PC-3 (cell line): ENCODE measurements at regions not wholly inside any gene's neighbourhood (a gene's known extent, or its start where the extent isn't known, plus 50 kb on each side); places are given as distances from the start of the nearest gene placed in this dataset. TPM values are rescaled to one million over a fixed set of nuclear protein-coding genes. Genes with fewer than 3 reads are reported as not detected.
"Not testable (repeated sequence)": the region's sequence is repeated elsewhere in the genome, so short reads cannot be mapped to it uniquely, and the experiment has no call there.

Source experiments
- ATAC-seq: fragments of 200-7000 bp; cut with Tn5 transposase; 2 replicates; pipeline ENCODE4 v1.9.1; 2020; ENCODE audit warnings: mild to moderate bottlenecking, moderate library complexity
- BruUV-seq: library from RNA; stranded (reverse); fragments of 400-500 nt; replicated peaks from 2 replicates; lab custom pipeline; 2021; lab: Mats Ljungman, UMichigan
- CTCF ChIA-PET: fragments of 300-600 bp; sonication (Branson Sonifier 250); formaldehyde crosslinking; loops from one replicate; lab custom pipeline; 2022; ENCODE audit warnings: antibody characterized with exemption; lab: Charles Lee
- POLR2A ChIA-PET: fragments of 300-600 bp; sonication (Branson Sonifier 250); formaldehyde crosslinking; loops from one replicate; lab custom pipeline; 2022; ENCODE audit warnings: antibody characterized with exemption; ENCODE audit not compliant: unreplicated experiment; lab: Charles Lee
- DNase-seq: peaks from one replicate; pipeline ENCODE4 v3.0.0-alpha.2; 2015
- H2AFZ ChIP-seq: fragments of 300-600 bp; sonication (generic); 2 replicates; pipeline ENCODE4 v1.6.0; 2016; ENCODE audit warnings: antibody characterized with exemption, low read length
- H3F3A ChIP-seq: fragments of 300-600 bp; sonication (generic); one replicate; pipeline ENCODE4 v1.6.0; 2017; ENCODE audit warnings: antibody characterized with exemption, low read length, control low read depth, mild to moderate bottlenecking; ENCODE audit not compliant: unreplicated experiment
- H3K27ac ChIP-seq: fragments of 300-600 bp; sonication (generic); 2 replicates; pipeline ENCODE4 v1.5.1; 2016; ENCODE audit warnings: mild to moderate bottlenecking, low read length
- H3K27me3 ChIP-seq: fragments of 300-600 bp; sonication (generic); 2 replicates; pipeline ENCODE4 v1.6.1; 2016; ENCODE audit warnings: low read length, mixed read lengths
- H3K36me3 ChIP-seq: fragments of 300-600 bp; sonication (generic); 2 replicates; pipeline ENCODE4 v1.6.1; 2016; ENCODE audit warnings: low read depth, mixed run types, low read length, mixed read lengths
- H3K4me1 ChIP-seq: fragments of 300-600 bp; sonication (generic); 2 replicates; pipeline ENCODE4 v1.5.1; 2016; ENCODE audit warnings: low read length; ENCODE audit not compliant: insufficient read depth
- H3K4me2 ChIP-seq: fragments of 300-600 bp; sonication (generic); 2 replicates; pipeline ENCODE4 v1.6.0; 2016; ENCODE audit warnings: low read length
- H3K4me3 ChIP-seq: fragments of 300-600 bp; sonication (generic); 2 replicates; pipeline ENCODE4 v1.5.1; 2016; ENCODE audit warnings: mild to moderate bottlenecking, low read length, mixed read lengths
- H3K79me2 ChIP-seq: fragments of 300-600 bp; sonication (generic); 2 replicates; pipeline ENCODE4 v1.6.1; 2017; ENCODE audit warnings: low read length, mixed read lengths
- H3K9ac ChIP-seq: fragments of 300-600 bp; sonication (generic); 2 replicates; pipeline ENCODE4 v1.6.0; 2016; ENCODE audit warnings: mild to moderate bottlenecking, low read length
- H3K9me2 ChIP-seq: fragments of 300-600 bp; sonication (generic); replicated peaks from 2 replicates; pipeline ENCODE4 v1.6.1; 2016; ENCODE audit warnings: mixed run types, low read length, mixed read lengths
- H3K9me3 ChIP-seq: fragments of 300-600 bp; sonication (generic); 2 replicates; pipeline ENCODE4 v1.6.1; 2016; ENCODE audit warnings: low read length, mixed read lengths
- H4K20me1 ChIP-seq: fragments of 300-600 bp; sonication (generic); 2 replicates; pipeline ENCODE4 v1.6.1; 2016; ENCODE audit warnings: low read length, mixed read lengths
- EZH2 ChIP-seq: fragments of 300-600 bp; sonication (generic); IDR thresholded peaks from one replicate; pipeline ENCODE4 v1.6.1; 2017; ENCODE audit warnings: antibody characterized with exemption, mild to moderate bottlenecking, low read length; ENCODE audit not compliant: unreplicated experiment
- EZH2phosphoT487 ChIP-seq: fragments of 300-600 bp; sonication (generic); IDR thresholded peaks from 2 replicates; pipeline ENCODE4 v1.6.1; 2018; ENCODE audit warnings: mild to moderate bottlenecking, antibody characterized with exemption, low read length, borderline replicate concordance
- intact Hi-C: fragments of 100-400 bp; cut with micrococcal nuclease; formaldehyde crosslinking; loops from 2 replicates; pipeline ENCODE4 v1.9.0; 2023
- microRNA-seq: library from miRNA; unstranded; fragments of <30 nt; microRNA quantifications from one replicate; pipeline ENCODE4 v1.1.0, GENCODE V29; 2020; ENCODE audit not compliant: unreplicated experiment
- TF ChIP-seq, protein P1 (sequence below): fragments of 300-600 bp; sonication (generic); conservative IDR thresholded peaks from 2 replicates; pipeline ENCODE4 v1.5.1; 2017; ENCODE audit warnings: antibody characterized with exemption, low read depth, mild to moderate bottlenecking, low read length

GRCh38 chr18:28248653-28249052 is 71.7 kb upstream of the CDH2 start:
- ATAC-seq = no peak
- no TSS peak for BruUV-seq
- intact Hi-C loops = no loop called here

DNA sequence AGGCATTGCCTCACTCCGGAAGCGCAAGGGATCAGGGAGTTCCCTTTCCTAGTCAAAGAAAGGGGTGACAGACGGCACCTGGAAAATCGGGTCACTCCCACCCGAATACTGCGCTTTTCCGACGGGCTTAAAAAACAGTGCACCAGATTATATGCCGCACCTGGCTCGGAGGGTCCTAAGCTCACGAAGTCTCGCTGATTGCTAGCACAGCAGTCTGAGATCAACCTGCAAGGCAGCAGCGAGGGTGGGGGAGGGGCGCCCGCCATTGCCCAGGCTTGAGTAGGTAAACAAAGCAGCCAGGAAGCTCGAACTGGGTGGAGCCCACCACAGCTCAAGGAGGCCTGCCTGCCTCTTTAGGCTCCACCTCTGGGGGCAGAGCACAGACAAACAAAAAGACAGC is 63.7 kb upstream of the CDH2 start:
- H3K4me1 ChIP-seq, H3K27ac ChIP-seq, H3K27me3 ChIP-seq, ATAC-seq, H3K9ac ChIP-seq, H3K4me3 ChIP-seq, POLR2A ChIA-PET, H2AFZ ChIP-seq, H3K4me2 ChIP-seq, H3K9me2 ChIP-seq, H4K20me1 ChIP-seq, CTCF ChIA-PET, H3F3A ChIP-seq, intact Hi-C loops, H3K36me3 ChIP-seq, H3K9me3 ChIP-seq, BruUV-seq, H3K79me2 ChIP-seq, DNase-seq: not testable (repeated sequence)

More at GRCh38 chr18:28248653-28249052, 71.7 kb upstream of the CDH2 start:
- Histone ChIP-seq H3K4me3 (no peak overlapping the region), H3K27me3 (no peaks in the 10 kb centered on the region), H2AFZ (no peak overlapping the region), H3K79me2 (no peaks in the 10 kb centered on the region), H3K4me1 (no peaks in the 10 kb centered on the region), H3K9me2 (no peaks in the 10 kb centered on the region), H3K9ac (no peak overlapping the region), H4K20me1 (no peaks in the 10 kb centered on the region), H3K9me3 (no peaks in the 10 kb centered on the region), H3K36me3 (no peaks in the 10 kb centered on the region), H3K27ac (no peak overlapping the region), H3K4me2 (no peak overlapping the region), H3F3A (no peaks in the 10 kb centered on the region)
- ChIA-PET CTCF (no interaction called here), POLR2A (no interaction called here)
- no peak for TF ChIP-seq EZH2
- DNase-seq = no peak

DNA sequence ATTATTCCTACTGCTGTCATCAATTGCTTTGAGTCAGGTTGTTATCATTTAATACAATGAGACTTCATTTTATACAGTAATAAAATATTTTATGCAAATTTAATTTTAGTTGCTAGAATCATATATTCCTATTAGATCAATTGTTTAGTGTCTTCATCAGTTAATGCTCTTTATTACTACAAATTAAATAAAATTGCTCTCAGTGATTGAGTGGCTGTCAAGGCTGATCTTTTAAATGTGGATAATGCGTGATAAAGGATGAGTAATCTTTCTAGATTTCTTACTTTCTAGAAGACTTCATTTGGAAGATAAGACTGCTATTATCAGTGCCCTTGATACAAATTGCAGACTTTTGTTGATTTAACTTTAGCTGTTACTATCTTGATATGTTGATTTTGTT is 59.6 kb upstream of the CDH2 start:
- CTCF ChIA-PET = no interaction called here
- no peak for TF ChIP-seq EZH2
- TF ChIP-seq, protein P1, sequence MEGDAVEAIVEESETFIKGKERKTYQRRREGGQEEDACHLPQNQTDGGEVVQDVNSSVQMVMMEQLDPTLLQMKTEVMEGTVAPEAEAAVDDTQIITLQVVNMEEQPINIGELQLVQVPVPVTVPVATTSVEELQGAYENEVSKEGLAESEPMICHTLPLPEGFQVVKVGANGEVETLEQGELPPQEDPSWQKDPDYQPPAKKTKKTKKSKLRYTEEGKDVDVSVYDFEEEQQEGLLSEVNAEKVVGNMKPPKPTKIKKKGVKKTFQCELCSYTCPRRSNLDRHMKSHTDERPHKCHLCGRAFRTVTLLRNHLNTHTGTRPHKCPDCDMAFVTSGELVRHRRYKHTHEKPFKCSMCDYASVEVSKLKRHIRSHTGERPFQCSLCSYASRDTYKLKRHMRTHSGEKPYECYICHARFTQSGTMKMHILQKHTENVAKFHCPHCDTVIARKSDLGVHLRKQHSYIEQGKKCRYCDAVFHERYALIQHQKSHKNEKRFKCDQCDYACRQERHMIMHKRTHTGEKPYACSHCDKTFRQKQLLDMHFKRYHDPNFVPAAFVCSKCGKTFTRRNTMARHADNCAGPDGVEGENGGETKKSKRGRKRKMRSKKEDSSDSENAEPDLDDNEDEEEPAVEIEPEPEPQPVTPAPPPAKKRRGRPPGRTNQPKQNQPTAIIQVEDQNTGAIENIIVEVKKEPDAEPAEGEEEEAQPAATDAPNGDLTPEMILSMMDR = no peak
- TF ChIP-seq EZH2phosphoT487 = no peak
- no peak overlapping the region for H2AFZ ChIP-seq
- no peaks in the 10 kb centered on the region for H3K4me1 ChIP-seq
- no peaks in the 10 kb centered on the region for H3K9me2 ChIP-seq
- H3K4me3 ChIP-seq = no peak overlapping the region
- BruUV-seq = no TSS peak
- H3K27ac ChIP-seq = no peak overlapping the region
- POLR2A ChIA-PET = no interaction called here
- no peaks in the 10 kb centered on the region for H3F3A ChIP-seq
- no peak overlapping the region for H3K9ac ChIP-seq
- H3K79me2 ChIP-seq = no peaks in the 10 kb centered on the region
- no peak overlapping the region for H3K4me2 ChIP-seq
- no peaks in the 10 kb centered on the region for H4K20me1 ChIP-seq
- ATAC-seq = no peak
- H3K9me3 ChIP-seq = no peaks in the 10 kb centered on the region
- H3K36me3 ChIP-seq = no peaks in the 10 kb centered on the region
- H3K27me3 ChIP-seq = no peaks in the 10 kb centered on the region
- intact Hi-C loops = no loop called here
- DNase-seq = no peak

Small RNAs in the stretch of these regions (microRNA-seq; reads per million reads assigned to microRNA genes)
- not detected for gene MIR302F
